HCT116 (cell line): ENCODE measurements at regions not wholly inside any gene's neighbourhood (a gene's known extent, or its start where the extent isn't known, plus 50 kb on each side); places are given as distances from the start of the nearest gene placed in this dataset.

Experiments
- ATAC-seq: fragments of 200-7000 bp; cut with Tn5 transposase; 2 replicates; pipeline ENCODE4 v1.9.1; 2020; ENCODE audit warnings: mild to moderate bottlenecking, moderate library complexity
- BruUV-seq: library from RNA; stranded (reverse); fragments of 400-500 nt; replicated peaks from 2 replicates; lab custom pipeline; 2021; lab: Mats Ljungman, UMichigan
- CTCF ChIA-PET: fragments of 300-600 bp; sonication (Branson Sonifier 250); formaldehyde crosslinking; loops from one replicate; lab custom pipeline; 2021; ENCODE audit warnings: antibody characterized with exemption; lab: Charles Lee
- POLR2A ChIA-PET: fragments of 300-600, 350-600 bp; sonication (Branson Sonifier 250); formaldehyde crosslinking; loops from one replicate; lab custom pipeline; 2021; ENCODE audit warnings: antibody characterized with exemption; lab: Charles Lee
- RAD21 ChIA-PET, 2 experiments: fragments of 300-600 bp; sonication (Branson Sonifier 250); formaldehyde crosslinking; loops; one replicate each; lab custom pipeline; 2023; ENCODE audit warnings: low total read pairs in 2 of 2; ENCODE audit not compliant: uncharacterized antibody in 2 of 2, unreplicated experiment in 2 of 2, low non-redundant PET in 1 of 2; lab: Charles Lee
- DNase-seq: peaks from one replicate; pipeline ENCODE4 v3.0.0-alpha.2; 2010; ENCODE audit warnings: low read depth, low spot score
- H2AFZ ChIP-seq: fragments of 200-600 bp; shearing (Covaris generic), sonication (generic); 2 replicates; pipeline ENCODE4 v1.6.1; 2017; ENCODE audit warnings: low read depth, mixed run types, mixed read lengths, antibody characterized with exemption, low read length; ENCODE audit not compliant: poor library complexity, severe bottlenecking
- H3K27ac ChIP-seq: 2 replicates; pipeline ENCODE4 v1.5.1; 2012; ENCODE audit warnings: low read depth, low read length
- H3K27me3 ChIP-seq: fragments of 200-600 bp; sonication (generic); 2 replicates; pipeline ENCODE4 v1.6.1; 2016; ENCODE audit warnings: mixed run types, low read length, mixed read lengths; ENCODE audit not compliant: insufficient read depth
- H3K36me3 ChIP-seq, 2 experiments: fragments of 200-500 bp in 1 of 2; fragments of 200-600 bp in 1 of 2; sonication (Bioruptor generic) in 1 of 2; sonication (generic) in 1 of 2; 2 replicates each; pipeline versions ENCODE4 v1.5.1 to v1.6.1; 2014 to 2016; ENCODE audit warnings: low read length in 2 of 2, inconsistent platforms in 1 of 2, mixed read lengths in 1 of 2, mixed run types in 1 of 2; ENCODE audit not compliant: insufficient read depth in 2 of 2, control insufficient read depth in 1 of 2
- H3K4me1 ChIP-seq, 2 experiments: fragments of 200-600 bp in 1 of 2; sonication (generic) in 1 of 2; 2 replicates each; pipeline versions ENCODE4 v1.5.1 to v1.6.1; 2012 to 2017; ENCODE audit warnings: low read length in 2 of 2, inconsistent platforms in 1 of 2, mild to moderate bottlenecking in 1 of 2, mixed read lengths in 1 of 2, mixed run types in 1 of 2, moderate library complexity in 1 of 2; ENCODE audit not compliant: insufficient read depth in 2 of 2, control insufficient read depth in 1 of 2
- H3K4me2 ChIP-seq: fragments of 200-600 bp; sonication (generic); 2 replicates; pipeline ENCODE4 v1.6.1; 2017; ENCODE audit warnings: mixed run types, low read length, mixed read lengths
- H3K4me3 ChIP-seq, 2 experiments: fragments of 200-600 bp in 1 of 2; sonication (generic) in 1 of 2; replicated peaks in 1 of 2; 2 replicates each; pipeline ENCODE4 v1.5.1; 2011 to 2016; ENCODE audit warnings: low read length in 2 of 2, control low read depth in 1 of 2, low read depth in 1 of 2, mild to moderate bottlenecking in 1 of 2, mixed read lengths in 1 of 2, mixed run types in 1 of 2
- H3K79me2 ChIP-seq: fragments of 200-600 bp; sonication (generic); 2 replicates; pipeline ENCODE4 v1.6.1; 2017; ENCODE audit warnings: mild to moderate bottlenecking, mixed run types, low read length, moderate library complexity, mixed read lengths; ENCODE audit not compliant: insufficient read depth
- H3K9ac ChIP-seq: fragments of 200-600 bp; sonication (generic); 2 replicates; pipeline ENCODE4 v1.6.1; 2016; ENCODE audit warnings: low read length, mixed read lengths
- H3K9me2 ChIP-seq: fragments of 200-600 bp; sonication (generic), shearing (Covaris generic); 2 replicates; pipeline ENCODE4 v1.6.1; 2017; ENCODE audit warnings: mixed run types, mild to moderate bottlenecking, moderate library complexity; ENCODE audit not compliant: insufficient read depth
- H3K9me3 ChIP-seq, 2 experiments: fragments of 200-500 bp in 1 of 2; fragments of 200-600 bp in 1 of 2; sonication (Bioruptor generic) in 1 of 2; sonication (generic) in 1 of 2; 2 replicates each; pipeline ENCODE4 v1.6.1; 2014 to 2017; ENCODE audit warnings: low read length in 2 of 2, mixed read lengths in 2 of 2, inconsistent platforms in 1 of 2, low read depth in 1 of 2, mild to moderate bottlenecking in 1 of 2, mixed run types in 1 of 2, moderate library complexity in 1 of 2; ENCODE audit not compliant: control insufficient read depth in 1 of 2, insufficient read depth in 1 of 2
- H4K20me1 ChIP-seq: fragments of 200-600 bp; sonication (generic), shearing (Covaris generic); 2 replicates; pipeline ENCODE4 v1.6.1; 2017; ENCODE audit warnings: mixed run types, mild to moderate bottlenecking, moderate library complexity; ENCODE audit not compliant: insufficient read depth
- CBX3 ChIP-seq: IDR thresholded peaks from 2 replicates; pipeline ENCODE4 v1.6.1; 2012; ENCODE audit warnings: low read depth
- ELF1 ChIP-seq: IDR thresholded peaks from 2 replicates; pipeline ENCODE4 v1.6.1; 2012; ENCODE audit warnings: low read depth, borderline replicate concordance
- RAD21 ChIP-seq: IDR thresholded peaks from 2 replicates; pipeline ENCODE4 v1.6.1; 2012; ENCODE audit warnings: low read depth, mild to moderate bottlenecking
- SIN3A ChIP-seq: IDR thresholded peaks from 2 replicates; pipeline ENCODE4 v1.6.1; 2012; ENCODE audit warnings: low read depth
- SP1 ChIP-seq: IDR thresholded peaks from 2 replicates; pipeline ENCODE4 v1.6.1; 2012; ENCODE audit warnings: low read depth
- TCF7L2 ChIP-seq: IDR thresholded peaks from 2 replicates; pipeline ENCODE4 v1.7.0; 2011; ENCODE audit warnings: borderline replicate concordance, inconsistent platforms; ENCODE audit not compliant: insufficient read depth, insufficient read length; ENCODE audit errors: extremely low read depth
- YY1 ChIP-seq: IDR thresholded peaks from 2 replicates; pipeline ENCODE4 v1.6.1; 2011; ENCODE audit warnings: low read length, low read depth, moderate library complexity, mild to moderate bottlenecking; ENCODE audit not compliant: insufficient replicate concordance; ENCODE audit errors: extremely low read depth
- ZNF274 ChIP-seq: fragments of 200-500 bp; sonication (Bioruptor generic); IDR thresholded peaks from 2 replicates; pipeline ENCODE4 v1.6.1; 2014; ENCODE audit warnings: mild to moderate bottlenecking, low read depth, low read length, inconsistent platforms
- intact Hi-C: fragments of 100-400 bp; cut with micrococcal nuclease; formaldehyde crosslinking; loops from 2 replicates; pipeline ENCODE4 v1.10.0; 2022
- TF ChIP-seq, protein P1 (sequence below), 3 experiments: fragments of 200-600 bp in 1 of 3; sonication (generic) in 1 of 3; IDR thresholded peaks in 2 of 3; conservative IDR thresholded peaks in 1 of 3; 2 replicates each; pipeline ENCODE4 v1.5.1; 2012 to 2017; ENCODE audit warnings: low read depth in 2 of 3, low read length in 2 of 3, antibody characterized with exemption in 1 of 3, borderline replicate concordance in 1 of 3, control low read depth in 1 of 3, mild to moderate bottlenecking in 1 of 3, mixed read lengths in 1 of 3, mixed run types in 1 of 3, moderate library complexity in 1 of 3; ENCODE audit not compliant: insufficient read depth in 1 of 3
- TF ChIP-seq, protein P2 (sequence below): IDR thresholded peaks from 2 replicates; pipeline ENCODE4 v1.6.1; 2012
- TF ChIP-seq, protein P3 (sequence below): IDR thresholded peaks from 2 replicates; pipeline ENCODE4 v1.6.1; 2011; ENCODE audit warnings: mild to moderate bottlenecking, low read length, moderate library complexity; ENCODE audit not compliant: insufficient replicate concordance; ENCODE audit errors: extremely low read depth

DNA sequence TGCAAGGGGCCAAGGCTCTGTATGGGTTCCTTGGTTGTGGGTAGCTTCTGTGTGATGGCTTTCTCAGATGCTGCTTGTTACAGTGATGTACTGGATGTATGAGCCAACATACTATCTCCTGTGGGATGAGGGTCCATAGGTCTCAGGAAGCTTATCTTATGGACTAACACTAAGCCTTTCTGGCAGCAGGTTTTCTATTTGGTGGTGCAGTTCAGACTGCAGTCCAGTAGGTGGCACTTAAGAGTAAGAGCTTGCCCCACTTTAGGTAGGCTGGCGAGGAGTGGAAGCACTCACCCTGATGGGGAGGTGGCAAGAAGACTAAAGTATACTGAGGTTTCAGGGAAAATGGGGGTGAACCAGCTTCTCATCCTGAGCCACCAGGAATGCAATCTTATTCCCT is 306.7 kb upstream of the MAOA start:
- Histone ChIP-seq H3K27ac (no peak overlapping the region), H3K79me2 (no peaks in the 10 kb centered on the region), H2AFZ (no peak overlapping the region), H3K9me2 (no peaks in the 10 kb centered on the region), H3K9me3 (no peaks in the 10 kb centered on the region), H3K9ac (no peak overlapping the region), H3K4me1 (no peaks in the 10 kb centered on the region), H3K4me3 (no peak overlapping the region), H3K27me3 (no peaks in the 10 kb centered on the region), H4K20me1 (no peaks in the 10 kb centered on the region), H3K36me3 (no peaks in the 10 kb centered on the region), H3K4me2 (no peak overlapping the region)
- BruUV-seq, result no TSS peak
- TF ChIP-seq RAD21 (peak; percentile 58), TCF7L2 (no peak), ZNF274 (no peak)
- TF ChIP-seq, protein P1, sequence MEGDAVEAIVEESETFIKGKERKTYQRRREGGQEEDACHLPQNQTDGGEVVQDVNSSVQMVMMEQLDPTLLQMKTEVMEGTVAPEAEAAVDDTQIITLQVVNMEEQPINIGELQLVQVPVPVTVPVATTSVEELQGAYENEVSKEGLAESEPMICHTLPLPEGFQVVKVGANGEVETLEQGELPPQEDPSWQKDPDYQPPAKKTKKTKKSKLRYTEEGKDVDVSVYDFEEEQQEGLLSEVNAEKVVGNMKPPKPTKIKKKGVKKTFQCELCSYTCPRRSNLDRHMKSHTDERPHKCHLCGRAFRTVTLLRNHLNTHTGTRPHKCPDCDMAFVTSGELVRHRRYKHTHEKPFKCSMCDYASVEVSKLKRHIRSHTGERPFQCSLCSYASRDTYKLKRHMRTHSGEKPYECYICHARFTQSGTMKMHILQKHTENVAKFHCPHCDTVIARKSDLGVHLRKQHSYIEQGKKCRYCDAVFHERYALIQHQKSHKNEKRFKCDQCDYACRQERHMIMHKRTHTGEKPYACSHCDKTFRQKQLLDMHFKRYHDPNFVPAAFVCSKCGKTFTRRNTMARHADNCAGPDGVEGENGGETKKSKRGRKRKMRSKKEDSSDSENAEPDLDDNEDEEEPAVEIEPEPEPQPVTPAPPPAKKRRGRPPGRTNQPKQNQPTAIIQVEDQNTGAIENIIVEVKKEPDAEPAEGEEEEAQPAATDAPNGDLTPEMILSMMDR (IDR thresholded peaks at IDR 0.05 in 2 of 3, conservative IDR thresholded peaks at IDR 0.05 in 1 of 3; ENCODE audit: borderline replicate concordance in 1 of 3, insufficient read depth in 1 of 3, low read depth in 2 of 3, low read length in 2 of 3), result peak; percentile 33 to 69 (median 64); a peak in 5 of 6 replicates
- ChIA-PET CTCF (interaction anchor here (0.7 to 1.4 kb wide), 5 partner anchors 11 to 208 kb away, joined by 3 to 22 read pairs (median 4); no protein-coding TSS in a partner anchor), POLR2A (no interaction called here), RAD21 (interaction anchor here (0.7 to 1.3 kb wide), 3 partner anchors 204 to 208 kb away, joined by 3 to 7 read pairs (median 3); no protein-coding TSS in a partner anchor)
- intact Hi-C loops, result loop anchor here (2.0 kb wide), 2 partner anchors 209 to 401 kb away; no protein-coding TSS in a partner anchor
- DNase-seq, result peak; percentile 28
- ATAC-seq, result peak; percentile 81

DNA sequence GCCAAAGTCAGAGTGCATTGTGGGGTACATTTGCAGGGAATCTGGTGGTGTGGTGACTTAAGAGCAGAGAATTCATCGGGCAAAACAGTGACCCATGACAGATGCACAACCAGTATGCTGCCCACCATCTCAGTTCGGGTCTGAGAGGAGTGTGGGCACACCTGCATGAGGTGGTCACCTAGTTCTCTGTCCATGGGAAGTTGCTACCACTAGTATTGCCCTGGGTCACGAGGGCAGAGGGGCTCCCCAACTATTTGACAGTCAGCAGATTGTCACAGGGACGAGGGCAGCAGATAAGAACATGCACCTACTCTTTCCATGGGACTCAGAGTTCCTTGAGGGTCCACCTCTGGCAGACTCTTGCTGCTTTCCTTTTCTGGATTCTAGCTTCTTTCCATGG is 305.2 kb upstream of the MAOA start:
- Histone ChIP-seq H3K9ac (no peak overlapping the region), H3K27me3 (no peaks in the 10 kb centered on the region), H3K9me2 (no peaks in the 10 kb centered on the region), H3K27ac (no peak overlapping the region), H3K4me2 (no peak overlapping the region), H3K9me3 (no peaks in the 10 kb centered on the region), H3K4me3 (no peak overlapping the region), H3K4me1 (no peaks in the 10 kb centered on the region), H4K20me1 (no peaks in the 10 kb centered on the region), H3K79me2 (no peaks in the 10 kb centered on the region), H3K36me3 (no peaks in the 10 kb centered on the region), H2AFZ (no peak overlapping the region)
- no peak for DNase-seq
- no peak for ATAC-seq
- no TSS peak for BruUV-seq
- CTCF ChIA-PET, result no interaction called here
- intact Hi-C loops, result no loop called here
- POLR2A ChIA-PET, result no interaction called here
- RAD21 ChIA-PET, result no interaction called here
- TF ChIP-seq TCF7L2, result no peak
- TF ChIP-seq, protein P2, sequence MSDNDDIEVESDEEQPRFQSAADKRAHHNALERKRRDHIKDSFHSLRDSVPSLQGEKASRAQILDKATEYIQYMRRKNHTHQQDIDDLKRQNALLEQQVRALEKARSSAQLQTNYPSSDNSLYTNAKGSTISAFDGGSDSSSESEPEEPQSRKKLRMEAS, result no peak
- no peak for TF ChIP-seq ELF1
- TF ChIP-seq YY1, result no peak
- no peak for TF ChIP-seq SP1
- no peak for TF ChIP-seq CBX3
- TF ChIP-seq, protein P3, sequence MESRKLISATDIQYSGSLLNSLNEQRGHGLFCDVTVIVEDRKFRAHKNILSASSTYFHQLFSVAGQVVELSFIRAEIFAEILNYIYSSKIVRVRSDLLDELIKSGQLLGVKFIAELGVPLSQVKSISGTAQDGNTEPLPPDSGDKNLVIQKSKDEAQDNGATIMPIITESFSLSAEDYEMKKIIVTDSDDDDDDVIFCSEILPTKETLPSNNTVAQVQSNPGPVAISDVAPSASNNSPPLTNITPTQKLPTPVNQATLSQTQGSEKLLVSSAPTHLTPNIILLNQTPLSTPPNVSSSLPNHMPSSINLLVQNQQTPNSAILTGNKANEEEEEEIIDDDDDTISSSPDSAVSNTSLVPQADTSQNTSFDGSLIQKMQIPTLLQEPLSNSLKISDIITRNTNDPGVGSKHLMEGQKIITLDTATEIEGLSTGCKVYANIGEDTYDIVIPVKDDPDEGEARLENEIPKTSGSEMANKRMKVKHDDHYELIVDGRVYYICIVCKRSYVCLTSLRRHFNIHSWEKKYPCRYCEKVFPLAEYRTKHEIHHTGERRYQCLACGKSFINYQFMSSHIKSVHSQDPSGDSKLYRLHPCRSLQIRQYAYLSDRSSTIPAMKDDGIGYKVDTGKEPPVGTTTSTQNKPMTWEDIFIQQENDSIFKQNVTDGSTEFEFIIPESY, result no peak
- TF ChIP-seq SIN3A, result no peak
